HepG2 (cell line): ENCODE measurements at regions not wholly inside any gene's neighbourhood (a gene's known extent, or its start where the extent isn't known, plus 50 kb on each side); places are given as distances from the start of the nearest gene placed in this dataset.

Source experiments
- ATAC-seq: fragments of 200-7000 bp; cut with Tn5 transposase; 3 replicates; pipeline ENCODE4 v1.9.1; 2020; ENCODE audit warnings: mild to moderate bottlenecking, moderate library complexity
- BruUV-seq: library from RNA; stranded (reverse); fragments of 400-500 nt; replicated peaks from 2 replicates; lab custom pipeline; 2021; lab: Mats Ljungman, UMichigan
- CTCF ChIA-PET: fragments of 300-600 bp; formaldehyde crosslinking; extraction: SDS; loops from one replicate; lab custom pipeline; 2021; ENCODE audit warnings: low total read pairs, inconsistent platforms, low intra/inter-chr PET ratio; lab: Yijun Ruan, JAX
- POLR2A ChIA-PET: fragments of 350-600 bp; sonication (Branson Sonifier 250); formaldehyde crosslinking; loops from one replicate; lab custom pipeline; 2020; ENCODE audit warnings: antibody characterized with exemption, inconsistent platforms; lab: Yijun Ruan, JAX
- DNase-seq: peaks from one replicate; pipeline ENCODE4 v3.0.0-alpha.2; 2015; ENCODE audit warnings: low spot score
- FAIRE-seq: peaks from 3 replicates; lab custom pipeline; 2011; peaks lifted over from hg19 to GRCh38; lab: Jason Lieb, UNC
- H2AFZ ChIP-seq: one replicate; pipeline ENCODE4 v1.6.1; 2011; ENCODE audit warnings: low read length, inconsistent platforms
- H3K27ac ChIP-seq: fragments of 300-600 bp; 3 replicates; pipeline ENCODE4 v1.8.0; 2011; ENCODE audit warnings: mixed run types, mild to moderate bottlenecking, mixed read lengths, low read length, inconsistent platforms; ENCODE audit not compliant: insufficient read depth; ENCODE audit errors: extremely low read length
- H3K27me3 ChIP-seq, 2 experiments: fragments of 200-600 bp in 1 of 2; 2 replicates in 1 of 2; 3 replicates in 1 of 2; pipeline versions ENCODE4 v1.6.0 to v1.8.0; 2011; ENCODE audit warnings: low read length in 2 of 2, mild to moderate bottlenecking in 2 of 2, moderate library complexity in 2 of 2, inconsistent platforms in 1 of 2; ENCODE audit not compliant: insufficient read depth in 2 of 2, control insufficient read depth in 1 of 2
- H3K36me3 ChIP-seq, 2 experiments: fragments of 200-600 bp in 1 of 2; replicated peaks in 1 of 2; 2 replicates in 1 of 2; 3 replicates in 1 of 2; pipeline versions ENCODE4 v1.5.1 to v1.8.0; 2011; ENCODE audit warnings: low read length in 2 of 2, inconsistent platforms in 1 of 2; ENCODE audit not compliant: insufficient read depth in 2 of 2, control insufficient read depth in 1 of 2
- H3K4me1 ChIP-seq: 2 replicates; pipeline ENCODE4 v1.5.1; 2012; ENCODE audit warnings: low read length, inconsistent platforms; ENCODE audit not compliant: insufficient read depth
- H3K4me2 ChIP-seq: 2 replicates; pipeline ENCODE4 v1.6.0; 2011; ENCODE audit warnings: low read depth, low read length, inconsistent platforms
- H3K4me3 ChIP-seq, 3 experiments: fragments of 200-600 bp in 1 of 3; sonication (generic), shearing (Covaris generic) in 1 of 3; replicated peaks in 1 of 3; 2 replicates each; pipeline ENCODE4 v1.5.1; 2011 to 2016; ENCODE audit warnings: low read length in 3 of 3, inconsistent platforms in 2 of 3, low read depth in 2 of 3, mild to moderate bottlenecking in 2 of 3, control low read depth in 1 of 3, mixed read lengths in 1 of 3; ENCODE audit not compliant: insufficient read depth in 1 of 3
- H3K79me2 ChIP-seq: one replicate; pipeline ENCODE4 v1.6.1; 2011; ENCODE audit warnings: low read length, inconsistent platforms; ENCODE audit not compliant: insufficient read depth
- H3K9ac ChIP-seq: 2 replicates; pipeline ENCODE4 v1.6.0; 2011; ENCODE audit warnings: mild to moderate bottlenecking, low read depth, low read length, inconsistent platforms; ENCODE audit not compliant: insufficient read depth
- H3K9me3 ChIP-seq: 2 replicates; pipeline ENCODE4 v1.5.1; 2012; ENCODE audit warnings: mild to moderate bottlenecking, low read length
- H4K20me1 ChIP-seq: 2 replicates; pipeline ENCODE4 v1.6.0; 2011; ENCODE audit warnings: inconsistent platforms, mild to moderate bottlenecking, low read length, moderate library complexity; ENCODE audit not compliant: insufficient read depth
- ZNF432 ChIP-seq: sonication (generic); formaldehyde crosslinking; IDR thresholded peaks from 2 replicates; pipeline ENCODE4 v1.5.0; 2020; ENCODE audit warnings: missing genetic modification reagents, mild to moderate bottlenecking, borderline replicate concordance
- ZNF629 ChIP-seq: sonication (generic); formaldehyde crosslinking; conservative IDR thresholded peaks from 2 replicates; pipeline ENCODE4 v1.5.0; 2020; ENCODE audit warnings: missing genetic modification reagents
- WGBS: methylation state at CpG from one replicate; pipeline ENCODE4 v1.1.6; 2017; ENCODE audit warnings: low lambda C conversion rate; 5-methylcytosine and 5-hydroxymethylcytosine counted together
- in situ Hi-C: cut with HindIII; loops from 2 replicates; pipeline ENCODE4 v1.10.0; 2017; ENCODE audit warnings: low pct_unique_long_range_greater_than_20kb; ENCODE audit not compliant: extremely low pct_ligation_motif_present
- intact Hi-C: fragments of 100-400 bp; cut with micrococcal nuclease; formaldehyde crosslinking; loops from one replicate; pipeline ENCODE4 v1.10.0; 2022; ENCODE audit not compliant: unreplicated experiment
- TF ChIP-seq, protein P1 (sequence below): sonication (generic); formaldehyde crosslinking; IDR thresholded peaks from 2 replicates; pipeline ENCODE4 v1.4.0; 2020; ENCODE audit warnings: missing genetic modification reagents
- TF ChIP-seq, protein P2 (sequence below): IDR thresholded peaks from 2 replicates; pipeline ENCODE4 v1.6.1; 2018; ENCODE audit warnings: missing genetic modification reagents

DNA sequence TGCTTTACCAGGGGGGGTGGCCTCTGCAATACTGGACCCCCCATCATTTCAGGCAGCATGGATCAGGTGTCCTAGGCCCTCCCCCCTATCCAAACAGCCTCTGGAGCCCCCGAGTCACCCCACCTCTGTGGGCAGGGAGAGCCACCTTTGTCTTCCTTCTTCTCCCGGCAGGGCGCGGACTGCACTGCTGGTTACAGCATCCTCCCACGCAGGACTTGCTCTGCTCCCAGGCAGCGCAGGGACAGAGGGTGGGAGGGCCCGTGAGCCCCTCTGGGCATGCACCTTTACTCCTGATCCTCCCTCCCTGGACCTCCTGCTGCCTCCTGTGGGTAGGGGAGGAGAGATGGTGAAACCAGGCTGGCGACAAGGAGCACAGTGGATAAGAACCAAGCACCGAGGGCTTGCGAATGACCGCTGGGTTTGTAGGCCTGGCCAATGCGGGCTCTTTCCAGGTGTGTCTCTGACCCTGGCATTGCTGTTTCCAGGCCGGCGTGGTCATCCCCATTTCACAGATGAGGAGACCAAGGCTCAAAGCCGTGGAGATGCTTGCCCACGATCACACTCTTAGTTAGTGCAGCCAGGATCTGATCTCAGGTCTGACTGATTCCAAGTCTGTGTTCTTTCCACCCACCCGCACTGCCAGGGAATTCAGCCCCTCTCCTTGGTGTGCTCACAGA, 73.6 kb upstream of the TARDBP start:
- H3K4me1 ChIP-seq, result peaks cover 69% of the 10 kb centered on the region
- H3K9me3 ChIP-seq, result no peaks in the 10 kb centered on the region
- ChIA-PET POLR2A (no interaction called here), CTCF (no interaction called here)
- FAIRE-seq (no peak), DNase-seq (no peak), ATAC-seq (no peak)
- no TSS peak for BruUV-seq
- H3K79me2 ChIP-seq, result no peaks in the 10 kb centered on the region
- in situ Hi-C loops, result no loop called here
- H2AFZ ChIP-seq, result no peak overlapping the region
- 90% methylated on average over 10 of the region's 17 CpGs for WGBS
- H3K27me3 ChIP-seq, result peaks cover 0 to 5% of the 10 kb centered on the region in 2 experiments; a peak in 1 of 5 replicates
- intact Hi-C loops, result no loop called here
- no peak overlapping the region for H3K27ac ChIP-seq
- H3K4me2 ChIP-seq, result no peak overlapping the region
- H3K36me3 ChIP-seq, result no peaks in the 10 kb centered on the region
- peak; percentile 69 for TF ChIP-seq ZNF629
- TF ChIP-seq ZNF432 (CRISPR knock-in tag), result no peak
- TF ChIP-seq, protein P1, sequence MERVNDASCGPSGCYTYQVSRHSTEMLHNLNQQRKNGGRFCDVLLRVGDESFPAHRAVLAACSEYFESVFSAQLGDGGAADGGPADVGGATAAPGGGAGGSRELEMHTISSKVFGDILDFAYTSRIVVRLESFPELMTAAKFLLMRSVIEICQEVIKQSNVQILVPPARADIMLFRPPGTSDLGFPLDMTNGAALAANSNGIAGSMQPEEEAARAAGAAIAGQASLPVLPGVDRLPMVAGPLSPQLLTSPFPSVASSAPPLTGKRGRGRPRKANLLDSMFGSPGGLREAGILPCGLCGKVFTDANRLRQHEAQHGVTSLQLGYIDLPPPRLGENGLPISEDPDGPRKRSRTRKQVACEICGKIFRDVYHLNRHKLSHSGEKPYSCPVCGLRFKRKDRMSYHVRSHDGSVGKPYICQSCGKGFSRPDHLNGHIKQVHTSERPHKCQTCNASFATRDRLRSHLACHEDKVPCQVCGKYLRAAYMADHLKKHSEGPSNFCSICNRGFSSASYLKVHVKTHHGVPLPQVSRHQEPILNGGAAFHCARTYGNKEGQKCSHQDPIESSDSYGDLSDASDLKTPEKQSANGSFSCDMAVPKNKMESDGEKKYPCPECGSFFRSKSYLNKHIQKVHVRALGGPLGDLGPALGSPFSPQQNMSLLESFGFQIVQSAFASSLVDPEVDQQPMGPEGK, result 0 out of 2 replicates have a peak, but pooled peaks have one; percentile 20
- TF ChIP-seq, protein P2, sequence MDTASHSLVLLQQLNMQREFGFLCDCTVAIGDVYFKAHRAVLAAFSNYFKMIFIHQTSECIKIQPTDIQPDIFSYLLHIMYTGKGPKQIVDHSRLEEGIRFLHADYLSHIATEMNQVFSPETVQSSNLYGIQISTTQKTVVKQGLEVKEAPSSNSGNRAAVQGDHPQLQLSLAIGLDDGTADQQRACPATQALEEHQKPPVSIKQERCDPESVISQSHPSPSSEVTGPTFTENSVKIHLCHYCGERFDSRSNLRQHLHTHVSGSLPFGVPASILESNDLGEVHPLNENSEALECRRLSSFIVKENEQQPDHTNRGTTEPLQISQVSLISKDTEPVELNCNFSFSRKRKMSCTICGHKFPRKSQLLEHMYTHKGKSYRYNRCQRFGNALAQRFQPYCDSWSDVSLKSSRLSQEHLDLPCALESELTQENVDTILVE (CRISPR knock-in tag), result no peak
- H3K9ac ChIP-seq, result no peak overlapping the region
- H3K4me3 ChIP-seq, result no peak overlapping the region
- H4K20me1 ChIP-seq, result no peaks in the 10 kb centered on the region
